RKO (cell line): ENCODE measurements at regions not wholly inside any gene's neighbourhood (a gene's known extent, or its start where the extent isn't known, plus 50 kb on each side); places are given as distances from the start of the nearest gene placed in this dataset.

ENCODE experiments used
- DNase-seq: peaks from one replicate; pipeline ENCODE4 v3.0.0-alpha.2; 2016; ENCODE audit warnings: low spot score

GRCh38 chr5:71948206-71948605 lies 159.1 kb upstream of the MAP1B start:
- no peak for DNase-seq

GRCh38 chr5:71949772-71950171 lies 157.5 kb upstream of the MAP1B start:
- no peak for DNase-seq

GRCh38 chr5:71953866-71954265 lies 153.4 kb upstream of the MAP1B start:
- DNase-seq: no peak

- DNase-seq: no peak
These were observed 152.9 kb upstream of the MAP1B start for GRCh38 chr5:71954329-71954728.

GRCh38 chr5:71955723-71956122 lies 151.6 kb upstream of the MAP1B start:
- DNase-seq: no peak

GRCh38 chr5:71957292-71957898 lies 149.9 kb upstream of the MAP1B start:
- no peak for DNase-seq

GRCh38 chr5:71960195-71960594 lies 147.1 kb upstream of the MAP1B start:
- DNase-seq: peak; percentile 56

- no peak for DNase-seq
These were observed 145.5 kb upstream of the MAP1B start for GRCh38 chr5:71961786-71962185.

GRCh38 chr5:71969460-71969859 lies 137.8 kb upstream of the MAP1B start:
- DNase-seq: no peak

GRCh38 chr5:71971862-71972261 lies 135.4 kb upstream of the MAP1B start:
- no peak for DNase-seq

GRCh38 chr5:71972777-71973473 lies 134.3 kb upstream of the MAP1B start:
- no peak for DNase-seq

- DNase-seq: no peak
These were observed 133.7 kb upstream of the MAP1B start for GRCh38 chr5:71973563-71973962.

- DNase-seq: no peak
These were observed 133.1 kb upstream of the MAP1B start for GRCh38 chr5:71974165-71974564.

- peak; percentile 50 for DNase-seq
These were observed 132.7 kb upstream of the MAP1B start for GRCh38 chr5:71974622-71975021.

GRCh38 chr5:71976449-71976848 lies 130.8 kb upstream of the MAP1B start:
- no peak for DNase-seq

GRCh38 chr5:71977311-71977710 lies 130.0 kb upstream of the MAP1B start:
- no peak for DNase-seq

GRCh38 chr5:71978216-71978615 lies 129.1 kb upstream of the MAP1B start:
- no peak for DNase-seq

GRCh38 chr5:71982717-71983395 lies 124.4 kb upstream of the MAP1B start:
- DNase-seq: no peak

GRCh38 chr5:71986101-71986500 lies 121.2 kb upstream of the MAP1B start:
- no peak for DNase-seq

- DNase-seq: no peak
These were observed 118.5 kb upstream of the MAP1B start for GRCh38 chr5:71988808-71989207.

GRCh38 chr5:71993600-71993999 lies 113.7 kb upstream of the MAP1B start:
- DNase-seq: no peak

- DNase-seq: no peak
These were observed 110.5 kb upstream of the MAP1B start for GRCh38 chr5:71996789-71997188.

GRCh38 chr5:71998746-71999145 lies 108.5 kb upstream of the MAP1B start:
- DNase-seq: no peak
